ENCODE measurements at regions not wholly inside any gene's neighbourhood (a gene's known extent, or its start where the extent isn't known, plus 50 kb on each side); places are given as distances from the start of the nearest gene placed in this dataset.
A peak's percentile ranks its signal among the peaks of the same experiment; 100 is the strongest.

GRCh38 chr11:106369224-106369623, 291.8 kb downstream of the AASDHPPT start:
- in situ Hi-C loops (cut with HindIII; ENCODE audit: low pct_unique_long_range_greater_than_20kb, low sequenced_read_pairs): no loop called here
- TF ChIP-seq POLR2AphosphoS5 (IDR thresholded peaks at IDR 0.05; ENCODE audit: low read depth, low read length) (no peak), TCF7L2 (IDR thresholded peaks at IDR 0.05; ENCODE audit: low read depth, low read length) (no peak), CTCF (IDR thresholded peaks at IDR 0.05) (peak; percentile 5; the same call in 1 of the 2 replicates), REST (IDR thresholded peaks at IDR 0.05; ENCODE audit: insufficient read depth in 1 of 2, low read depth in 2 of 2, low read length in 1 of 2) (no peak), SIN3A (IDR thresholded peaks at IDR 0.05; ENCODE audit: borderline replicate concordance, insufficient read depth, low read depth, low read length) (no peak)
- no peak for ATAC-seq
- no peaks in the 10 kb centered on the region for H3K36me3 ChIP-seq (ENCODE audit: control insufficient read depth, insufficient read depth, low read length)
- H3K4me1 ChIP-seq (ENCODE audit: control insufficient read depth, insufficient read depth, low read length): no peaks in the 10 kb centered on the region
- ChIA-PET CTCF (no interaction called here), POLR2A (no interaction called here)
- H3K4me3 ChIP-seq (ENCODE audit: low read depth in 2 of 2, low read length in 2 of 2): no peak overlapping the region
- intact Hi-C loops (cut with micrococcal nuclease; ENCODE audit: unreplicated experiment): no loop called here
- BruUV-seq (replicated peaks): no TSS peak
- no peak overlapping the region for H3K27ac ChIP-seq (ENCODE audit: low read length)
- no peaks in the 10 kb centered on the region for H3K9me3 ChIP-seq (ENCODE audit: control insufficient read depth, insufficient read depth, low read depth, low read length)
- DNase-seq (ENCODE audit: low read depth, low spot score): no peak
- no peaks in the 10 kb centered on the region for H3K27me3 ChIP-seq (ENCODE audit: control insufficient read depth, insufficient read depth, low read length)

DNA sequence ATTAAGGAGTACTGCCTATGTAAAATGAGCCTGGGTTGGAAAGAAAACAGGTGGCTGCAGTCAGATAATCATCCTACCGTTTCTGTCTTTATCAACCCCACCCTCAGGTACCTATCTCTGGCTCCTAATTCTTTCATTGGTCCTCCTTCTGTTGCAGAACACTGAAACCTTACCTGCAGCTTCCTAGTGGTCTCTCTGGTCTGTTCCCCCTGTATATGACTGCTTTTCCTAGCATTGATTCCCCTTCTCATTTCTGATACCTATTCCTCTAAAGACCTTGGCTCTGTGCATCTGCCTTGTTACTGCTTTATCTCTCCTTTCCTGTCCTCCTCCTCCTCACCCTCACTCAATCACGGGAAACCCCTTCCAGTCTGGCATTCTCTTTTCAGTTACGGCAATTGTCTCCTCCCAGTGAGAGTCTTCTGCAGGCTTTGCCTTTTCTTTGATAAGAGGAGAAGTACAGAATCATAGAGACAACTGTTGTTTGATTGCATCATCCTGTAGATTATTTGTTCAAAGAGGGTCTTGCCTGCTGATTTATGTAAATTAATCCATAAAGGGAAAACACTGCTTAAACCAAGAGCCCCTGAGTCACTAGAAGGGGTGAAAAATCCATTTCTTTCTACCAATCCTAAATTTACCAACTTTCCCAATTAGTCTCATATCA, 301.2 kb downstream of the AASDHPPT start:
- BruUV-seq (replicated peaks): no TSS peak
- ChIA-PET CTCF (no interaction called here), POLR2A (no interaction called here)
- Histone ChIP-seq H3K36me3 (ENCODE audit: control insufficient read depth, insufficient read depth, low read length) (no peaks in the 10 kb centered on the region), H3K27me3 (ENCODE audit: control insufficient read depth, insufficient read depth, low read length) (no peaks in the 10 kb centered on the region), H3K27ac (ENCODE audit: low read length) (no peak overlapping the region), H3K4me1 (ENCODE audit: control insufficient read depth, insufficient read depth, low read length) (no peaks in the 10 kb centered on the region), H3K9me3 (ENCODE audit: control insufficient read depth, insufficient read depth, low read depth, low read length) (no peaks in the 10 kb centered on the region; the same call in 1 of the 2 replicates), H3K4me3 (ENCODE audit: low read depth in 2 of 2, low read length in 2 of 2) (no peak overlapping the region)
- intact Hi-C loops (cut with micrococcal nuclease; ENCODE audit: unreplicated experiment) (no loop called here), in situ Hi-C loops (cut with HindIII; ENCODE audit: low pct_unique_long_range_greater_than_20kb, low sequenced_read_pairs) (no loop called here)
- ATAC-seq (no peak), DNase-seq (ENCODE audit: low read depth, low spot score) (no peak)
- TF ChIP-seq SIN3A (IDR thresholded peaks at IDR 0.05; ENCODE audit: borderline replicate concordance, insufficient read depth, low read depth, low read length): no peak

GRCh38 chr11:106379265-106379664, 301.8 kb downstream of the AASDHPPT start:
- BruUV-seq (replicated peaks): no TSS peak

More at GRCh38 chr11:106379265-106379664, 301.8 kb downstream of the AASDHPPT start:
- Histone ChIP-seq H3K4me3 (ENCODE audit: low read depth in 2 of 2, low read length in 2 of 2) (no peak overlapping the region), H3K4me1 (ENCODE audit: control insufficient read depth, insufficient read depth, low read length) (no peaks in the 10 kb centered on the region), H3K27ac (ENCODE audit: low read length) (no peak overlapping the region), H3K27me3 (ENCODE audit: control insufficient read depth, insufficient read depth, low read length) (no peaks in the 10 kb centered on the region), H3K9me3 (ENCODE audit: control insufficient read depth, insufficient read depth, low read depth, low read length) (no peaks in the 10 kb centered on the region; the same call in 1 of the 2 replicates), H3K36me3 (ENCODE audit: control insufficient read depth, insufficient read depth, low read length) (no peaks in the 10 kb centered on the region)
- intact Hi-C loops (cut with micrococcal nuclease; ENCODE audit: unreplicated experiment) (no loop called here), in situ Hi-C loops (cut with HindIII; ENCODE audit: low pct_unique_long_range_greater_than_20kb, low sequenced_read_pairs) (no loop called here)
- ATAC-seq (no peak), DNase-seq (ENCODE audit: low read depth, low spot score) (no peak)
- CTCF ChIA-PET: no interaction called here
- POLR2A ChIA-PET: no interaction called here
- TF ChIP-seq SIN3A (IDR thresholded peaks at IDR 0.05; ENCODE audit: borderline replicate concordance, insufficient read depth, low read depth, low read length): no peak
- no peak for TF ChIP-seq TCF7L2 (IDR thresholded peaks at IDR 0.05; ENCODE audit: low read depth, low read length)
- TF ChIP-seq POLR2AphosphoS5 (IDR thresholded peaks at IDR 0.05; ENCODE audit: low read depth, low read length): no peak
- TF ChIP-seq REST (IDR thresholded peaks at IDR 0.05; ENCODE audit: insufficient read depth in 1 of 2, low read depth in 2 of 2, low read length in 1 of 2): no peak
- TF ChIP-seq CTCF (IDR thresholded peaks at IDR 0.05): no peak
